Stimulated activated naive CD4-positive, alpha-beta T cell (primary cell): ENCODE measurements at regions not wholly inside any gene's neighbourhood (a gene's known extent, or its start where the extent isn't known, plus 50 kb on each side); places are given as distances from the start of the nearest gene placed in this dataset.
A peak's percentile ranks its signal among the peaks of the same experiment; 100 is the strongest.

Experiments
- DNase-seq, 6 experiments: peaks; one replicate each; lab custom pipeline; 2025; lab: John Stamatoyannopoulos, UW

DNA sequence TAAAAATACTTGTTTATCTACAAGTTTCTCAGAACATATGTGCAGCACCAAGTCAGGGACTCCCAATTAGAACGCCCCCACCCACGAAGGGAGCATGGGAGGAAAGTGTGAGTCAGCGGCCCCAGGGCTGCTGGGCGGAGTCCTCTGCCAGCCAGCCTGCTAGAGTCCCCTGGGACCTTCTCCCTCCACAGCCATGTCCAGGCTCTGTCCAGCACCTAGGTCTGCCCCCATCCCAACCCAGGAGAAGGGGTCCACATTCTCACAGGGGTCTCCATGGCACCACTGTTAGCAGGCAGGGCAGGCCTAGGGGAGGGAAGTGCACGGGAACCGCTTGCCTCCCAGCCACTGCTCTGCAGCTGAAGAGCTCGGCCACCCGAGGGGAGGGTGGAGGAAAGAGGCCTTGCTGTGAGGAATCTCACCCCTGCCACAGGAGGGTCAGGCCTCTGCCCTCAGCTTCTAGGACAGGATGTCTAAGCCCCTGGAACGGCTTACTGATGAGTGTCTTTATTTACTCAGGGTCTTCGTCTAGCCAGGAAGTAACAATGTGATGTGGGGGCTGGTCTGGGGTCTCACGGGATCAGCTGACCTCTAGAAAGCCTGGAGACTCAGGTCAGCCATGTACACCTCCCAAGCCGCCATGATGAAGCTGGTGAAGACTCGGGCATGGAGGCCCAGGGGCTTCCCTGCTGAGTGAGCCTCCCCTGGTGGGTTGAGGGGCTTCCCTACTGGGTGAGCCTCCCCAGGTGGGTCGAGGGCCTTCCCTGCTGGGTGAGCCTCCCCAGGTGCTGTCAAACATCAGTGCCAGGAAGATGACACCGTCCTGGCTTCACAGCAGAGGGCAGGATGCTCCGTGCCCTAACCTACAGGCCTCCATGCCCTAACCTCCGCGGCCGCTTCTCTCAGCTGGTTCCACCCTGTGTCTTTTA lies 190.3 kb downstream of the RBFOX3 start:
- DNase-seq, result no peak

- DNase-seq, result no peak
Measured at GRCh38 chr17:79417476-79417988, 193.3 kb downstream of the RBFOX3 start.

DNA sequence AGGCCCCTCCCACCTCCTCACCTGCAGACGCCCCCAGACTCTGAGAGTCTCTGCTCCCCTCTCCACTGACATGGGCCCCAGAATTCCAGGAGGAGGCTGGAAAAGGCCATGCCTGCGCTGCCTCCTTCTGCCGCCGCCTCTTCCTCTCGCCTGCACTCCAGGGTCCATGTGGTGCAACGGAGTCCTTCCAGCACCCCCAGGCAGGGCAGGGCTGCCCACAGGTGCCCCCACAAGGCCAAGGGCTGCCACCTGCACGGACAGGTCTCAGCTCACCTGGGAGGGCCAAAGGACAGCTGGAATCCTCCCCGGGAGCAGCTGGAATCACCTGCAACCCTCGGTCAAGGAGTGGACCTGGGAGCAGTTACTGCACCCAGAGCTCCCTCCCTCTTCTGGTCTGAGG lies 194.9 kb downstream of the RBFOX3 start:
- no peak for DNase-seq

GRCh38 chr17:79415365-79415764 lies 195.5 kb downstream of the RBFOX3 start:
- no peak for DNase-seq

DNA sequence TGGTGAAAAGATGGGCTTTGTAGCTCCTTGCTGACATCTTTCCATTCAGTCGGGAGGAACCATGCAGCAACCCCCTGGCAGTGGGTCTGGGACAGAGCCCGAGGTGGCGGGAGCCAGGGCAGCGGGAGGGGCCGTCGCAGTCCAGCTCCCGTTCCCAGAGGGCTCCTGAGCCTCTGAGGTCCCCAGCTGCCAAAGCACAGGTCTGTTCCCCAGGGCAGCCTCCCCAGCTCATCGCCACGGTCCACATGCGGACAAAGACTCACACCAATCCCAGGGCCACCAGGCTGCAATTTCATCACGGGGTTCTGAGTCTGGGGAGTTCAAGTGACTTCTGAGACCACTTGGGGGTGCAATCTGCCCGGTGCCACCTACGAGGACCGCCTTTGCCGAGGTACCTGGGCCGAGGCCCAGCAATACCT lies 196.0 kb downstream of the RBFOX3 start:
- no peak for DNase-seq

DNA sequence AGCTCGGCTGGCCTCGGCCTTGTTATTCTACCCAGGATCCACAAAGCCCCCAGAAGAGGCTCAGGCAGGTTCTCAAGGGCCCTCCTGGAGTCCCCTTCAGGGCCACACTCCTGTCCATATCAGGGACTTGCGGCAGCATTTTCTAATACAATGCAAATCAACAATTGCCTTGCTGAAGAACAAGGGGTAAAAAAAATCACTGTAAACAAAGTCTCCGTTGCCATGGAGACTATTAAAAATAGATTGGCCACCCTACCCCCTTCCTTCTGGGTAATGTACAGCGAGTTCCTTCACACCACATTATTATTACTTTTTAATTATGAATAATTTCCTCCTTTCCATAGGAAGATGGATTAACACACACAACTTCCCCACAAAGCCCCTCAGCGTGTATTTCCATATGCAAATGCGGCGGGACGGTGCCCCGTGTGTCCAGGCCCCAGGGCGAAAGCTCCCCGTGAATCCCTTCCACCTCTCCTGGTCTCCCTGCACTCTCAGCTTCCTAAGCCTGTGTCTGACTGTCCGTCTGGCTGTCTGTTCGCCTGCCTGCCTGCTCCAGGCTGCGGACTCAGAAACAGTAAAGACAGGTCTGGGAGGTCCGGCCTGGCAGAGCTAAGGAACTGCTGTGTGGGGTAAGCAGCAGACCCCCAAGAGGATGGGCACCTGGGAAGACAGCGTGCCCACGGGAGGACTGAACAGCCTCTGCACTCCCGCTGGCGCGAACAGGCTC lies 196.6 kb downstream of the RBFOX3 start:
- no peak for DNase-seq

GRCh38 chr17:79413611-79414010 lies 197.2 kb downstream of the RBFOX3 start:
- no peak for DNase-seq

DNA sequence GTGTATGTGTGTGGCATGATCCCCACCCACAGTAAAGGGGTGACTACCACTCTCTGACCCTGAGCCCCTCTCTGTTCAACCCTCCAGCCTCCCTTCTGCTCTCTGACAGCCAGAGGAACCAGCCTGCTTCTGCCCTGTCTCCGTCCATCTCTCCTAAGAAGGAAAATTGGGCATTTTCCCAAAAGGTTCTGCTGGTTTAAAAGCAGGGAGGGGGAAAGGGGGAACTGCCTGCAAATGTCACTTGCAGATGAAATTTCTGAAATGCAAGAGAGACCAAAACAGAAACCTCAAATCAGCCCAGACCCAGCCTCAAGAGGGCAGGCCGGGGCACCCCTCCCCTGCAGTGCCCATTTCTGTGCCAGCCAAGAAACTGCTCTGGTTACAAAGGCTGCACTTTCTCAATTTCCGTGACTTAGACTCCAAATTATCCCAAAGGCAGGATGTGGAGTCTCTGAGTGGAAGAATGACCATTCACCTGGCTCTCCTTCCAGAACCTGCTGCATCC lies 197.9 kb downstream of the RBFOX3 start:
- no peak for DNase-seq

- DNase-seq, result no peak
Measured at GRCh38 chr17:79412110-79412509, 198.7 kb downstream of the RBFOX3 start.

DNA sequence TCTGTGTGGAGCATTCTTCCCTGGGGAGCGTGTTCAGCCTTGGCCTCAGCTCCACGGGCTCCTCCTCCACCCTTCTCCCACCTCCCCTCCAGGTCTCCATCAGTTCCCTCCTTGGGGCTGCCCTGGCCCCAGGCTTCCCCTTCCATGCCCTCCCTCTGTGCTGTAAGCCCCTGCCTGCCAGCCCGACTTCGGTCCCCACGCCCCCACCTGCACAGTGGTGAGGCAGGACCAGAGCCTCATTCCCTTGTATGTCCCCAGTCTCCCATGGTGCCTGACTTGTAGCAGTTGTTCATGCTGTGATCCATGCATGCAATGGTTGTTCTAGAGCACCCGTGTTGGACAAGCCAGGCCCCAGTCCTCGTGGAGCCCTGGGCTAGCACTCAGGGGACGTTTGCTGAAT lies 199.4 kb downstream of the RBFOX3 start:
- no peak for DNase-seq

DNA sequence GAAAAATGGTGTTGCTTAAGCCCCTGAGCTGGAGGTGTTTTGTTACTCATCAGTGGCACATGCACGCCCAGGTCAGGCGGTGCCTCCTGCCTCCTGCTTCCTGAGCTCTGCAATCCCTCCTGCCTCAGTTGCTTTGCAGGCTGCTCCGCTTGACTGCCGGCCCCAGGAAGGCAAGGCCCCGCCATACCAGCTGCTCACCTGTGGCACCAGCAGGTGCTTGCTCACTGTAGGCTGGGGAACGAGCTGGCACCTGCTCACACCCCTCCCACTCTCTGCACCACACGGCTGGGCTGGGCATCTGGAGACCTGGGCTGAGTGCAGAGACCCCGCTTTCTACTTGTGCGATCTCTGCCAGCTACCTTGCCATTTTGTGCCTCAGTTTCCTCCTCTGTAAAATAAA lies 200.2 kb downstream of the RBFOX3 start:
- no peak for DNase-seq

- no peak for DNase-seq
Measured at GRCh38 chr17:79408251-79408650, 202.6 kb downstream of the RBFOX3 start.

DNA sequence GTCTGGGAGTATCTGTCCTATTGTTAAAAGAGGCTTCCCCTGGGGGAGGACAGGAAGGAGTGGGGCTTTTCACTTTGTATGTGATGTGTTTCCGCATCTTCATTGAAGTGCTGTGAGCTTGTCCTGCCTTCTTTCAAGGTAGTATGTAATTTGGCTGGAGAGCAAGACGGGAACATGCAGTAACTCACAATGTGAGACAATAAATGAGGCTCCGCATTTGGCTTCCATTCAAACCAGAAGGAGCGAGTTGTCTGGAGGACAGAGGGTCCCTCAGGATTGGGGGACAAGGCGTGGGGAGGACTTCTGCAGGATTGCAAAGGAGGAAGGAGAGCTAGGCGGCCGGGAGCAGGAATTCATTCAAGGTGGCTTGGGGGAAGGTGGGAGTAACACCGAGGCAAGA lies 203.5 kb downstream of the RBFOX3 start:
- DNase-seq, result no peak

GRCh38 chr17:79406316-79406715 lies 204.5 kb downstream of the RBFOX3 start:
- no peak for DNase-seq

GRCh38 chr17:79405823-79406222 lies 205.0 kb downstream of the RBFOX3 start:
- no peak for DNase-seq

DNA sequence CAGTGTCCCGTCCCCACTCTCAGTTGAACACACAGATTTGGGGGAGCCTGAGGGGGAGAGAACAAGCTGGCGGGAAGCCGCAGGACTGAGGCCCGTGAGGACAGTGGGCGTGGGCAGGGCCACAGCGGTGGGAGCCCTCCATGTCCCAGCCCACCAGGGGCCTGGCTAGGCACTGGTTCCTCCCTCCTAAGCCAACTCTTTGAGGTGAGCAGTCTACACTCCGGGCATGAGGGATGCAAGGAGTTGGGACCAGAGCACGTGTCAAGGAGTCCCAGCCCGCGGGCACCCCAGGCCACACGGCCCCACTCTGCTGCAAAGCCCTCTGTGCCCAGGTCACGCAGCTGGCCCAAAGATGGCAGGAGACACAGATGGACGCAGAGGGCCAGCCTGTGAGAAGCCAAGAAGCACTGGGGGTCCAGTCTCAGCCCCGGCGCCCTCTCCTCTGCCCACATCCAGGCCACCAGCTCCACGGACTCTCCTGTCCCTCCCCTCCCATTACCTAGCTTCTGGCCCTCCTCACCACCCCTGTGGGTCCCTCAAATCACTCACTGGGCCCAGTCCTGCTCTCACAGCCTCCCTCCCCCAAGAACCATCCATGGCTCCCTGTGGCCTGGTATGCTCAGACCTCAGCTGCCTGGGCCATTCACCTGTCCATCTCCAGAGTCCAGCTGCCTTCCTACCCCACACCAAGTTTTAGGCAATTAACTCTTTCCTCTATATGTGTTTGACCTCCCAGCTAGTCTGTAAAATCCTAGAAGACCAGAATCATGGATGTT lies 206.5 kb downstream of the RBFOX3 start:
- DNase-seq, result no peak

DNA sequence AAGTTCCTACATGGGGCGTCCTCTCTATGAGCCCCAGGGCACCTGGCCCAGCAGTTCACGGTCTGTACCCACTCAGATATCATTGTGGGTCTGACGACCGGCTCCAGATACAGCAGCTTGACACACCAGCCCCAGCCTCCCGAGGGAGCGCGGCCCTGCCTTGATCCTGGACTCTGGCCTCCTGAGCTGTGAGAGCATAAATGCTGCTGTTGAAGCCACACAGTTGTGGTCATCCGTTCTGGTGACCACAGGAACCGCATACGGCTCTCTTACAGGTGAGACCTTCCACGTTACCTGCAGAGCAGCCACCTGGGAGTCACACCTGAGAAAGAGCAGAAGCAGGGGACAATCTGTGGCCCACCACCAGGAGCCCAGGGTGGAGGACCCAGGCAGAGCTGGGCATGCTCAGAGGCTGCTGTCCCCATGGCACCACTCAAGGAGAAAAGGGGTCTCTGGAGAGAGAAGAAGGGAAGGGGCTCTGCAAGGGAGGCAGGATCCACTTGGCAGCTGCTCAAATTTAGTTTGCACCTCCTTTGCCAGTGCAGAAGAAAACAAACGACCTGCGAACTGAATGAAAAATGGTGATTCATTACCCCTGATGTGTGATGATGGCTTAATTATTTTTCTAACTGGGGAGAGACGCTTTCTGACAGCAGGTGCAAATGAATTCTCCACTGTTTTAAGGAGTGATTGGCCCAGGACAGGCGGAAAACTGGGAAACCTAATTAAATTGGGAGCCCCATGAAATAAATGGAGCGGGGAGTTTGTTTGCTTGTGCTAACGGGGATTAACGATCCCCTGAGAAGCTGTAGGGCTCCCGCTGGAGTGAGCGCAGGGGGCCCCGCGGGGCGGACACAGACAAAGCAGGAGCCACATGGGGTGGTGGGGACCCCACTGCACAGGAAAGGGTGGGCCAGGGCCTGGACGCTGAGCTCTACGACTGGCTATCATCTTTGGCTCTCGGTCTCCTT lies 208.9 kb downstream of the RBFOX3 start:
- DNase-seq, result no peak

DNA sequence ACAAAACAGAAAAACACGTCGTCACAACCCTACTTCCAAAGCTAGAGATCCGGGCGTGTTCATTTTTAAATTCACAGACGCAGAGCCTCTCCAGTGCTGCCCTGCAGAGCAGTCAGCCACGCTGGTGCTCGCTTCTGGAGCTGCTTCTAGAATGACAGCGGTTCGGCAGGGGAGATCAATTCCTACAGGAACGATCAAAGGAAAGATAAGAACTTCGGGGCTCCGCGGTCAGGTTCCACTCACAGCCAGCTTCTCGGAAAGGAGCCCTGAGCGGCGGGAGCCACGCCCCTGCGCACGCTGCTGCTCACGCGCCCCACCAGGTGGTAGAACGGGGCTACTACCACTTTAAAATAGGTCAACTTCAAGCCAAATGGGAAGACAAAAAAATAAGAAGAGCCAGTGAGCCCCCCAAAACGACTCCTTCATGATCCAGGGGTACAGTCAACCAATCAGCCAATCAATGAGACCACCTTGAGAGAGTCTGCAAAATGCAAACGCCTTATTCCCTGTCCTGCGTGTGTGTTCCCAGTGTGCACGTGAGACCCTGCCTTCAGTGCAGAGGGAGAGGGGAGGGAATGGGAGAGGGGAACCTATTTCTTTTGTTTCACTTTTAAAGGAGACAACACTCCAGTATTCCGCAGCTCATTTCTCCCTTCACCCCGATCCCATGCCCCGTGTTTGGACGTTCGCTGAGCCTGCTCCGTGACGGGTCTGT lies 209.7 kb downstream of the RBFOX3 start:
- DNase-seq, result peak; percentile 28 to 78 (median 66)

DNA sequence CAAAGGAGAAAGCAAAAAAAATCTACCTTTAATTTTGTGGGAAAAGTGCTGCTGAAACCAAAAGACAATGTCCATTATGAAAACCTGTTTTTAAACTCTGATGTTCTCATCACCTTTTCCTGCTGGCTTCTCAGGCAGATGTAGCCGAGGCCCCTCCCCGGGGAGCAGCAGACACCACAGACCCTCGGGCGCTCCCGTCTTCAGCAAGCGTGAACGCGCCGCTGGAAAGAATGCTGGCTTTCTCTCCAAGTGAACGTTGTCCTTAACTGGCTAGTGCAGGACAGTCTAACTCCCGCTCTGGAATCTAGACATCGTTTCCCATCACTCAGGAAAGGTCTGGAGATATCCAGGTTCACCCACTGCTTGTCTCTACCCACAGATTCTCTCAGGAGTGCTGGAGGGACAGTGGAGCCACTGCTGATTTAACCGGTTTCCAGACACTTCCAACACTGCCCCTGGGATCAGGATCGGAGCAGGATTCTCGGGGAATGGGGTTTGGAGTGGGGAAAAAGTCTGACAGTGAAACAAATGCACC lies 211.2 kb downstream of the RBFOX3 start:
- DNase-seq, result no peak

DNA sequence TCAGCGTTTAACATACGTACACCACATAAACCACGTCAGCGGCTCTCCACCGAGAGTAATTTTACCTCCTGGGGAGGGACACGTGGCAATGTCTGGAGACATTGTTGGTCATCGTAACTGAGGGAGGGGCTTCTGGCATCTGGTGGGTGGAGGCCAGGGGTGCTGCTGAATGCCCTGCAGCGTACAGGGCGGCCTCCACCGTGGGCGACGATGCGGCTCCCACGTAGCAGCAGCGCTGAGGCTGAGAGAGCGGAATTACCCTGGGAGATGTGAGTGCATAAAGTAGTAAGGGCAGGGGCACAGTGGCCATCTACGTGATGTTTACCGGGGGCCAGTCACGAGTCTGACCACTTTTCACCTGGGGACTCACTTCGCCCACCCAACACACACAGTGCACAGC lies 212.4 kb downstream of the RBFOX3 start:
- DNase-seq, result no peak
